ENCODE measurements at regions not wholly inside any gene's neighbourhood (a gene's known extent, or its start where the extent isn't known, plus 50 kb on each side); places are given as distances from the start of the nearest gene placed in this dataset.

DNA sequence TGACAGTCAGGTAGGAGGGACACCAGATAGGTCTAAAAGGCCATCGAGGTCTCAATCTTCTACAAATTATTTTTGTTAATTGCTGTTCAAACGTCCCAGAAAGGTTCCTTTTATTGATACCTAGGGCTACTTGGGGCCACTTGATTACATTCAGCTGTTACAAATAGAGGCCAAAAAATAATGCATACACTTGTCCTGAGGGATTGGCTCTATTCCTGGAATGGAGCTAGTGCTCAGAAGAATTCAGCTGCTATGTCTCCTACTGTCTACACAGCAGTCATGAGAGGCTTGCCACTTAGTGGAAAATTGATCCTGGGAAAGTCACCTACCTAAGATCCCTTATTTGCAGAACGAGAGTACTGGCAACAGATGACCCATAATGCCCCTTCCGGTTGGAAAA is 498.3 kb downstream of the ADGRL2 start:
- Histone ChIP-seq H3K9me3 (no peaks in the 10 kb centered on the region), H3K36me3 (no peaks in the 10 kb centered on the region), H3K27ac (peak overlapping the region in 1 of 12 donors; percentile 15), H3K27me3 (no peaks in the 10 kb centered on the region), H3K4me3 (no peak overlapping the region), H3K4me1 (peaks cover 0 to 8% (median 0%) of the 10 kb centered on the region in 12 donors)
- ATAC-seq: no peak
- WGBS, 4 donors: 73 to 82% (median 75%) methylated on average over 4 of the region's 4 CpGs
- intact Hi-C loops (cut with DNase I): no loop called here
- TF ChIP-seq POLR2A (IDR thresholded peaks at IDR 0.05): no peak
- TF ChIP-seq, protein P1, sequence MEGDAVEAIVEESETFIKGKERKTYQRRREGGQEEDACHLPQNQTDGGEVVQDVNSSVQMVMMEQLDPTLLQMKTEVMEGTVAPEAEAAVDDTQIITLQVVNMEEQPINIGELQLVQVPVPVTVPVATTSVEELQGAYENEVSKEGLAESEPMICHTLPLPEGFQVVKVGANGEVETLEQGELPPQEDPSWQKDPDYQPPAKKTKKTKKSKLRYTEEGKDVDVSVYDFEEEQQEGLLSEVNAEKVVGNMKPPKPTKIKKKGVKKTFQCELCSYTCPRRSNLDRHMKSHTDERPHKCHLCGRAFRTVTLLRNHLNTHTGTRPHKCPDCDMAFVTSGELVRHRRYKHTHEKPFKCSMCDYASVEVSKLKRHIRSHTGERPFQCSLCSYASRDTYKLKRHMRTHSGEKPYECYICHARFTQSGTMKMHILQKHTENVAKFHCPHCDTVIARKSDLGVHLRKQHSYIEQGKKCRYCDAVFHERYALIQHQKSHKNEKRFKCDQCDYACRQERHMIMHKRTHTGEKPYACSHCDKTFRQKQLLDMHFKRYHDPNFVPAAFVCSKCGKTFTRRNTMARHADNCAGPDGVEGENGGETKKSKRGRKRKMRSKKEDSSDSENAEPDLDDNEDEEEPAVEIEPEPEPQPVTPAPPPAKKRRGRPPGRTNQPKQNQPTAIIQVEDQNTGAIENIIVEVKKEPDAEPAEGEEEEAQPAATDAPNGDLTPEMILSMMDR (IDR thresholded peaks at IDR 0.05): no peak
- no peak for DNase-seq

DNA sequence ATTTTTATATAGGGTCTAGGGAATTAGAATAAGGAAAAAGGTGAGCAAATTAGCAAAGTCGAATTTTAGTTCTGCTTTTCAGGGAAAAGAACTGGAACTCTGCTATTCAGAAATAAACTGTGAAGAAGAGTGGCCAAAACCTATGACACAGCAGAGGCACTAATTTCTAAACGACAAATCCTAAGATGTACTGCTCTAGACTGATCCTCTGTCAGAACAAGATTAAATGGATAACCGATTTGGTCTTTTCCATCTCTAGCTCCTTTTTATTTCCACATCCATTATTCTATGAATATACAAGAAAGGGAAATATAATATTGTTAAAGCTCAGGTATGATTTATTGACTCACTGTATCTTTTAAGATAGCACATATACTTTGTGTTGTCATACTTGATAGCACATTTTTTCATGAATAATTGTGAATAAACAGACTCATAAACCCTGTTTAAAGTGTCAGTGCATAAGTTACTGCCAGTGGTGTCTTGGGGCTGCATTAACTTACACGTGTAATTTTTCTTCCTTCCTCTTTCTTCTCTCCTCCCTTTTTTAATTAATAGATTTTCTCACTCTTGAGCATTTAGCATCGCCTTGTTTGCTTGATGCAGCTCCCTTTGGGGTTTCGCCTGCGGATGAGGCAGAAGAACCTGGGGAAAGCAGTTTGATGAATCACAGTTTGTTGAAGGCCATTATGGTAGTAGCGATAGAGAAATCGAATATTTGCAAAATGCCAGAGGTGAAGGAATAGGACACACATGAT is 496.6 kb downstream of the ADGRL2 start:
- no peak overlapping the region for H3K27ac ChIP-seq
- DNase-seq (no peak), ATAC-seq (no peak)
- H3K36me3 ChIP-seq: no peaks in the 10 kb centered on the region
- no peak for TF ChIP-seq POLR2A (IDR thresholded peaks at IDR 0.05)
- TF ChIP-seq, protein P1 (IDR thresholded peaks at IDR 0.05): no peak
- WGBS, 4 donors: 87 to 90% (median 89%) methylated on average over 9 of the region's 9 CpGs
- H3K9me3 ChIP-seq: no peaks in the 10 kb centered on the region
- H3K27me3 ChIP-seq: no peaks in the 10 kb centered on the region
- intact Hi-C loops (cut with DNase I): no loop called here
- H3K4me1 ChIP-seq: peaks cover 0 to 8% (median 0%) of the 10 kb centered on the region in 12 donors
- no peak overlapping the region for H3K4me3 ChIP-seq

DNA sequence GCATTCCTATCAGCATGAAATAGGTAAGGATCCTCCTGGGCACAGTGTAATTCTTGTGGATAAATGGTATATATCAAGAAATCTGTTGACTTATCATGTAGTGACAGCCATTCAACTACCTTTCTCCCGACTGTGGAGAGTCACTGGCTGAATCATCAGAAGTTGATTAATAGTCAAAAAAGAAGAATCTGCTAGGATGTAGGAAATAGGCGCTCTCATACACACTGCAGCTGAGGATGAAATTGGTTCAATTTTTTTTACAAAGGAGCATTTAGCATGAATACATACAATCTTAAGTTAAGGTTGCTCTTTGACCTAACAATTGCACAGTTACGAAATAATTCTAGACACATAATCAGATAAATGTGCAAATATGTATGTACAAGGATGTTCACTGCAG is 486.8 kb downstream of the ADGRL2 start:
- 83 to 94% (median 90%) methylated on average over 3 of the region's 3 CpGs for WGBS, 4 donors

GRCh38 chr1:82284213-82284612 is 483.5 kb downstream of the ADGRL2 start:
- DNase-seq (no peak), ATAC-seq (no peak)
- 58 to 71% (median 65%) methylated on average over 1 of the region's 1 CpG for WGBS, 4 donors
- Histone ChIP-seq H3K4me1 (no peaks in the 10 kb centered on the region), H3K9me3 (peaks cover 0 to 7% (median 0%) of the 10 kb centered on the region in 12 donors), H3K27me3 (no peaks in the 10 kb centered on the region), H3K36me3 (no peaks in the 10 kb centered on the region), H3K27ac (no peak overlapping the region), H3K4me3 (no peak overlapping the region)
- TF ChIP-seq POLR2A (IDR thresholded peaks at IDR 0.05): no peak
- TF ChIP-seq, protein P1 (IDR thresholded peaks at IDR 0.05): no peak
- intact Hi-C loops (cut with DNase I): no loop called here

More for the DNA sequence above, 486.8 kb downstream of the ADGRL2 start:
- DNase-seq (no peak), ATAC-seq (no peak)
- H3K27me3 ChIP-seq: no peaks in the 10 kb centered on the region
- no peak overlapping the region for H3K27ac ChIP-seq
- TF ChIP-seq POLR2A (IDR thresholded peaks at IDR 0.05): no peak
- TF ChIP-seq, protein P1 (IDR thresholded peaks at IDR 0.05): no peak
- no peaks in the 10 kb centered on the region for H3K4me1 ChIP-seq
- intact Hi-C loops (cut with DNase I): no loop called here
- H3K9me3 ChIP-seq: peaks cover 0 to 7% (median 0%) of the 10 kb centered on the region in 12 donors
- no peaks in the 10 kb centered on the region for H3K36me3 ChIP-seq
- no peak overlapping the region for H3K4me3 ChIP-seq
